ENCODE measurements at regions not wholly inside any gene's neighbourhood (a gene's known extent, or its start where the extent isn't known, plus 50 kb on each side); places are given as distances from the start of the nearest gene placed in this dataset.
A peak's percentile ranks its signal among the peaks of the same experiment; 100 is the strongest.
"Not testable (repeated sequence)": the region's sequence is repeated elsewhere in the genome, so short reads cannot be mapped to it uniquely, and the experiment has no call there.

GRCh38 chr21:10424097-10424886, 97.1 kb upstream of the TPTE start:
- H3K9me3 ChIP-seq (ENCODE audit: control insufficient read depth, low read depth, low read length), result peaks cover 81% of the 10 kb centered on the region
- not testable (repeated sequence) for H3K4me1 ChIP-seq (ENCODE audit: control insufficient read depth, low read depth, low read length); H3K4me3 ChIP-seq (ENCODE audit: low read length); H3K9ac ChIP-seq (ENCODE audit: low read length); H3K27ac ChIP-seq (ENCODE audit: low read length); H3K27me3 ChIP-seq (ENCODE audit: control insufficient read depth, insufficient read depth, low read length); H3K36me3 ChIP-seq (ENCODE audit: control insufficient read depth, low read depth, low read length)

- not testable (repeated sequence) for H3K4me3 ChIP-seq (ENCODE audit: low read length); H3K27ac ChIP-seq (ENCODE audit: low read length); H3K36me3 ChIP-seq (ENCODE audit: control insufficient read depth, low read depth, low read length); H3K27me3 ChIP-seq (ENCODE audit: control insufficient read depth, insufficient read depth, low read length); H3K9ac ChIP-seq (ENCODE audit: low read length); H3K4me1 ChIP-seq (ENCODE audit: control insufficient read depth, low read depth, low read length)
- peaks cover 81% of the 10 kb centered on the region for H3K9me3 ChIP-seq (ENCODE audit: control insufficient read depth, low read depth, low read length)
Observed at GRCh38 chr21:10424887-10425145, 96.6 kb upstream of the TPTE start.

GRCh38 chr21:10425856-10426255, 95.5 kb upstream of the TPTE start:
- no peaks in the 10 kb centered on the region for H3K36me3 ChIP-seq (ENCODE audit: control insufficient read depth, low read depth, low read length)
- no peaks in the 10 kb centered on the region for H3K4me1 ChIP-seq (ENCODE audit: control insufficient read depth, low read depth, low read length)
- no peak overlapping the region for H3K27ac ChIP-seq (ENCODE audit: low read length)
- no peaks in the 10 kb centered on the region for H3K27me3 ChIP-seq (ENCODE audit: control insufficient read depth, insufficient read depth, low read length)
- peak overlapping the region; percentile 18 for H3K4me3 ChIP-seq (ENCODE audit: low read length)
- peaks cover 81% of the 10 kb centered on the region for H3K9me3 ChIP-seq (ENCODE audit: control insufficient read depth, low read depth, low read length)
- no peak overlapping the region for H3K9ac ChIP-seq (ENCODE audit: low read length)

- not testable (repeated sequence) for H3K27me3 ChIP-seq (ENCODE audit: control insufficient read depth, insufficient read depth, low read length); H3K9ac ChIP-seq (ENCODE audit: low read length); H3K27ac ChIP-seq (ENCODE audit: low read length); H3K4me3 ChIP-seq (ENCODE audit: low read length); H3K4me1 ChIP-seq (ENCODE audit: control insufficient read depth, low read depth, low read length); H3K36me3 ChIP-seq (ENCODE audit: control insufficient read depth, low read depth, low read length)
- H3K9me3 ChIP-seq (ENCODE audit: control insufficient read depth, low read depth, low read length), result peaks cover 83% of the 10 kb centered on the region
Observed at GRCh38 chr21:10426812-10427211, 94.6 kb upstream of the TPTE start.

GRCh38 chr21:10427277-10427676, 94.1 kb upstream of the TPTE start:
- not testable (repeated sequence) for H3K36me3 ChIP-seq (ENCODE audit: control insufficient read depth, low read depth, low read length); H3K27me3 ChIP-seq (ENCODE audit: control insufficient read depth, insufficient read depth, low read length); H3K27ac ChIP-seq (ENCODE audit: low read length); H3K4me3 ChIP-seq (ENCODE audit: low read length); H3K9ac ChIP-seq (ENCODE audit: low read length); H3K4me1 ChIP-seq (ENCODE audit: control insufficient read depth, low read depth, low read length)
- H3K9me3 ChIP-seq (ENCODE audit: control insufficient read depth, low read depth, low read length), result peaks cover 84% of the 10 kb centered on the region

GRCh38 chr21:10428981-10429534, 92.3 kb upstream of the TPTE start:
- H3K27me3 ChIP-seq (ENCODE audit: control insufficient read depth, insufficient read depth, low read length); H3K4me1 ChIP-seq (ENCODE audit: control insufficient read depth, low read depth, low read length); H3K4me3 ChIP-seq (ENCODE audit: low read length); H3K9ac ChIP-seq (ENCODE audit: low read length); H3K27ac ChIP-seq (ENCODE audit: low read length); H3K36me3 ChIP-seq (ENCODE audit: control insufficient read depth, low read depth, low read length): not testable (repeated sequence)
- peaks cover 87% of the 10 kb centered on the region for H3K9me3 ChIP-seq (ENCODE audit: control insufficient read depth, low read depth, low read length)

GRCh38 chr21:10430005-10430404, 91.4 kb upstream of the TPTE start:
- no peak overlapping the region for H3K4me3 ChIP-seq (ENCODE audit: low read length)
- no peaks in the 10 kb centered on the region for H3K4me1 ChIP-seq (ENCODE audit: control insufficient read depth, low read depth, low read length)
- no peak overlapping the region for H3K9ac ChIP-seq (ENCODE audit: low read length)
- H3K27me3 ChIP-seq (ENCODE audit: control insufficient read depth, insufficient read depth, low read length), result no peaks in the 10 kb centered on the region
- H3K36me3 ChIP-seq (ENCODE audit: control insufficient read depth, low read depth, low read length), result no peaks in the 10 kb centered on the region
- H3K9me3 ChIP-seq (ENCODE audit: control insufficient read depth, low read depth, low read length), result peaks cover 79% of the 10 kb centered on the region
- no peak overlapping the region for H3K27ac ChIP-seq (ENCODE audit: low read length)

GRCh38 chr21:10431995-10432394, 89.4 kb upstream of the TPTE start:
- not testable (repeated sequence) for H3K36me3 ChIP-seq (ENCODE audit: control insufficient read depth, low read depth, low read length); H3K27ac ChIP-seq (ENCODE audit: low read length); H3K4me1 ChIP-seq (ENCODE audit: control insufficient read depth, low read depth, low read length); H3K9ac ChIP-seq (ENCODE audit: low read length); H3K4me3 ChIP-seq (ENCODE audit: low read length); H3K27me3 ChIP-seq (ENCODE audit: control insufficient read depth, insufficient read depth, low read length)
- peaks cover 75% of the 10 kb centered on the region for H3K9me3 ChIP-seq (ENCODE audit: control insufficient read depth, low read depth, low read length)

- peaks cover 74% of the 10 kb centered on the region for H3K9me3 ChIP-seq (ENCODE audit: control insufficient read depth, low read depth, low read length)
- not testable (repeated sequence) for H3K27me3 ChIP-seq (ENCODE audit: control insufficient read depth, insufficient read depth, low read length); H3K4me1 ChIP-seq (ENCODE audit: control insufficient read depth, low read depth, low read length); H3K9ac ChIP-seq (ENCODE audit: low read length); H3K4me3 ChIP-seq (ENCODE audit: low read length); H3K27ac ChIP-seq (ENCODE audit: low read length); H3K36me3 ChIP-seq (ENCODE audit: control insufficient read depth, low read depth, low read length)
Observed at GRCh38 chr21:10432456-10432855, 88.9 kb upstream of the TPTE start.

- not testable (repeated sequence) for H3K4me3 ChIP-seq (ENCODE audit: low read length); H3K27me3 ChIP-seq (ENCODE audit: control insufficient read depth, insufficient read depth, low read length); H3K36me3 ChIP-seq (ENCODE audit: control insufficient read depth, low read depth, low read length); H3K9ac ChIP-seq (ENCODE audit: low read length); H3K27ac ChIP-seq (ENCODE audit: low read length); H3K4me1 ChIP-seq (ENCODE audit: control insufficient read depth, low read depth, low read length)
- H3K9me3 ChIP-seq (ENCODE audit: control insufficient read depth, low read depth, low read length), result peaks cover 62% of the 10 kb centered on the region
Observed at GRCh38 chr21:10437977-10438376, 83.4 kb upstream of the TPTE start.

- H3K27me3 ChIP-seq (ENCODE audit: control insufficient read depth, insufficient read depth, low read length); H3K4me1 ChIP-seq (ENCODE audit: control insufficient read depth, low read depth, low read length); H3K36me3 ChIP-seq (ENCODE audit: control insufficient read depth, low read depth, low read length); H3K4me3 ChIP-seq (ENCODE audit: low read length); H3K27ac ChIP-seq (ENCODE audit: low read length); H3K9ac ChIP-seq (ENCODE audit: low read length): not testable (repeated sequence)
- H3K9me3 ChIP-seq (ENCODE audit: control insufficient read depth, low read depth, low read length), result peaks cover 69% of the 10 kb centered on the region
Observed at GRCh38 chr21:10440639-10441038, 80.7 kb upstream of the TPTE start.

- not testable (repeated sequence) for H3K9ac ChIP-seq (ENCODE audit: low read length); H3K4me3 ChIP-seq (ENCODE audit: low read length); H3K36me3 ChIP-seq (ENCODE audit: control insufficient read depth, low read depth, low read length); H3K4me1 ChIP-seq (ENCODE audit: control insufficient read depth, low read depth, low read length); H3K27me3 ChIP-seq (ENCODE audit: control insufficient read depth, insufficient read depth, low read length); H3K27ac ChIP-seq (ENCODE audit: low read length)
- peaks cover 65% of the 10 kb centered on the region for H3K9me3 ChIP-seq (ENCODE audit: control insufficient read depth, low read depth, low read length)
Observed at GRCh38 chr21:10442018-10442417, 79.4 kb upstream of the TPTE start.

Measured in iPS-18a (cell line).